Uterus (tissue), 2 donors: ENCODE measurements at regions not wholly inside any gene's neighbourhood (a gene's known extent, or its start where the extent isn't known, plus 50 kb on each side); places are given as distances from the start of the nearest gene placed in this dataset.

Experiments
- CTCF ChIP-seq, 4 experiments: fragments of 200-600 bp in 2 of 4; fragments of 450-650 bp in 2 of 4; sonication (generic) in 2 of 4; IDR thresholded peaks; one replicate each; pipeline ENCODE4 v1.5.1; 2016 to 2019; ENCODE audit warnings: antibody characterized with exemption in 4 of 4, mild to moderate bottlenecking in 2 of 4, moderate library complexity in 1 of 4
- POLR2A ChIP-seq, 2 donors: fragments of 450-650 bp; IDR thresholded peaks; one replicate each; pipeline ENCODE4 v1.6.1; 2016; ENCODE audit warnings: antibody characterized with exemption in 2 of 2, mild to moderate bottlenecking in 1 of 2, moderate library complexity in 1 of 2

GRCh38 chr2:226336283-226336682, 463.3 kb downstream of the IRS1 start:
- TF ChIP-seq POLR2A (IDR thresholded peaks at IDR 0.05) (no peak), CTCF (IDR thresholded peaks at IDR 0.05) (no peak)
